Renal pelvis (tissue), 1 donor: ENCODE measurements at regions not wholly inside any gene's neighbourhood (a gene's known extent, or its start where the extent isn't known, plus 50 kb on each side); places are given as distances from the start of the nearest gene placed in this dataset.
A peak's percentile ranks its signal among the peaks of the same experiment; 100 is the strongest.
"Not testable (repeated sequence)": the region's sequence is repeated elsewhere in the genome, so short reads cannot be mapped to it uniquely, and the experiment has no call there.

Source experiments
- DNase-seq: peaks from one replicate; pipeline ENCODE4 v3.0.0-alpha.2; 2013

DNA sequence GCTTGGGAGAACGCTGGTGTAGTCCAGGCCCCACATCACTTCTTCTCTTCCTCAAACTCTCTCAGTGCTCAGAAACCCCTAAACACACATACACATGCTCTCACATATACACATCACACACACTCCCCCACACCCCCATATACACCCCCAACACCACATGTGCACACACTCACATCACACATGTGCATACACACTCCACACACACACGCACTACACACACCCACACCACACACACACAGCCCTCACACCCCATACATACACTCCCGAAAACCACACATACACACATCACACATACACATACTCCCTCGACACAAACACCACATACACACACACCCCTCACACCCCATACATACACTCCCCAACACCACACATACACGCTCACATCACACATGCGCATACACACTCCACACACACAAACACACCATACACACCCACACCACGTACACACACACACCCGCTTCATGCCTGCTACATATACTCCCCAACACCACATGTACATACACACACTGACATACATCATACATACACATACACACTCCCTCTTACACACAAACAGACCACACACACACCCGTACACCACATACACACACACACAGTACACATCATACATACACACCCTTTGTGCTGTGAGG lies 110.3 kb upstream of the TMEM170B start:
- DNase-seq: no peak

DNA sequence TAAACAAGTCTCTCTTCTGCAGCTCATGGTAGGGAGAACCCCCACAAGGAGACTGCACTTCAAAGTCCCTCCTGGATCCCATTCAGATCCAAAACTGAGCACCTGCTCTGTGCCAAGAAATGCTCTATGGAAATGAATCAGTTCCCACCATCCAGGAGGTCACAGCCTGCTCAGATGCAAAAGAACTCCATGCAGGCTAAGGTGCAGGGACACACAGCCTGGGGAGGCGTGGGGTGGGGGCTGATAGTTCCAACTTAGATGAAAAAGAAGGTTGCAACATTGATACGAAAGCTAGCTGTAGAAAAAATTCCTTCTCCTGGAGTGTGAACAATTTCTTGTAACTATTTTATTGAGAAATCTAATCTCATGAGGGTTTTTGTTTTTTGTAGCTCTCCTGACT lies 111.0 kb upstream of the TMEM170B start:
- no peak for DNase-seq

DNA sequence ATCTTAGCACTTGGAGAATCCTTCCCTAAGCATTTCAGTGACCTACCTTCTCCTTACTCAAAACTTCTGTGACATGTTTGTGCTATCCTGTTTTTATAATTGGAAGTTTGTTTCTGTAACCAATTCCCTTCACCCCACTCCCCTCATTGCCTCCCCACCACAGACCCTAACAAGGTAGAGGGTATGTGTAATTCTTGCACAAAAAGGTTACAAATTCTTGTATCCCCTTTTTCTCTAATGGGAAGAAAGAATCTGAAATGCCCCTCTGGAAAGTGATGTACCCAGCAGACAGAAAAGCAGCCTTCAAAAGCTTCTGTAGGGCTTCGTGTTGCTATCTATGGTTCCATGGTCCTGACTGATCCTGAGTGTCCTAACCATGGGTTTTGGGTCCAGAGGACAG lies 111.7 kb upstream of the TMEM170B start:
- no peak for DNase-seq

DNA sequence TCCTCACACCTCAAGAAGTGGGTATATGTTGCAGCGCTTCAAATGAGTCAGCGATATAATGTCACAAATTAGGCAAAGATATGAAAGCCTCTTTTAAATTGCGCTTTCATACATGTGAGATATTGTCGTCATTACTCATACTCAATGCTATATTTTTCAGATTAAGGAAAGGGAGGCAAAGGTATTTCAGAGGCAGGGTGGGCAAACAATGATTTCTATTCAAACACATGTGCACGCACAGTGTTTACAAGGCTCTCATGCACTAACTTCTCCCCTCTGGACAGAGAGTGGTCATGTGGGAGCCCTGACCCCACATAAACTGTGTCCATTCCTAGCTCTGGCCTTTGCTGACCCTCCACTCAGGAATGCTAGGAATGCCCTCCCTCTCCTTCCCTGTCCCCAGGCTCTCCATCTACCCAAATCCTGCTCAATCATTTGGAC lies 112.1 kb upstream of the TMEM170B start:
- DNase-seq: no peak

DNA sequence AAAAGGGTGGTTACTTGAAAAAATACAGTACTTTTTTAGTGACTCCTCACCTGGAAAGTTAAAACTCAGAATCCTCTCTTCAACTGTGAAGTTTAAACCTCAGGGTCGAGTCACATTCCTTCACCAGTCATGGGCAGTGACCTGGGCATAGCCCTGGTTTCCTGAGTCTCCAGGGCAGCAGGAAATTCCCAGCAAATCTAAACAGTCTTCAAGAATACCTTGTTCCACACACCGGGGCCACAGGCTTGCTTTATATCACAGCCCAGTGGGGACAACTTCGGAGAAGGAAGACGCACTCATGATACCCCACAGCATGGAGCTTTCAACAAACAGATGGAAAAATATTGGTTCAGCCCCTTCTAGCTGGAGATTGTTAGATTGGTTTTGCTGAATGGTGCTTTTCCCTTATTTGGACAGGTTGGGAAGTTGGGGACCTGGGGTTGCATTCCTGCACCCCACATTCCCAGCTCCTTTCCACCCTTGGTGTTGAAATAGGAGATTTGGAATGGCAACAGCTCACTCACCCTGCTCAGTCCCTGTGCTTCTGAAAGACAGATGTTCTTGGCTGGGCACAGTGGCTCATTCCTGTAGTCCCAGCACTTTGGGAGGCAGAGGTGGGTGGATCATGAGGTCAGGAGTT lies 113.0 kb upstream of the TMEM170B start:
- peak; percentile 80 for DNase-seq

DNA sequence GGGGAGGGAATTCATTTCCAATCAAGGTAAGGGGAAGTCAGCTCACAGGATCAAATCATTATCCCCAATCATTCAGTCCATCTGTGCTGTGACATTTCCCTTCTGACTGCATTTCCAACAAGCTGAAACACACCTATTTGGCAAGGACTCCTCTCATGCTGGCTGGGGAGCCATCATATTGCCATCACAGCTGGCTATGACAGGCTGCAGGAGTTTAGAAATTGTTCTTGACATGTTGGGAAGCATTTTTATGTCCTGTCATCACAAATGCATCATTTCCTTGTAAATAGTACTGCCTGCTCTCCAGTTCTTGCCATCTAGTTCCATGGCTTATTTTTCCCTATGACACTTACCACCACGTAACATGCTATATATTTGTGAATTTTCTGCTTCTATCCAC lies 113.9 kb upstream of the TMEM170B start:
- no peak for DNase-seq

DNA sequence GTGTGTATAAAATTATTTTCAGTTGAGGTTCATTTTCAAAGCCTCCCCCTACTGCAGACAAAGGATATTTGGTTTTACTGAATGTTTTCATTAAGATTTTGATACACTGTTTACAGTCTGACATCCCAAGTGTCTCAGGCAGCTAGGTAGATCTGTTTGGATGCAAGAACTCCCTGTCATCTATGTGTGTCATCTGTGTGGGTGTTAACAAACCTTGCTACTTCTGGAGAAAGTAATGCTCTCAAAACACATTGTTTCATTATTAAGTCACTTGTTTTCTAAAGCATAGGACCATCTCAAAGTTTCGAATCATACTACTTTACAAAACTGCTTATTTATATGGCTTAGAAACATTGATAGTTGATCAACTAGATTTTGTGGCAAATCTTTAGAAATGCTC lies 114.5 kb upstream of the TMEM170B start:
- no peak for DNase-seq

DNA sequence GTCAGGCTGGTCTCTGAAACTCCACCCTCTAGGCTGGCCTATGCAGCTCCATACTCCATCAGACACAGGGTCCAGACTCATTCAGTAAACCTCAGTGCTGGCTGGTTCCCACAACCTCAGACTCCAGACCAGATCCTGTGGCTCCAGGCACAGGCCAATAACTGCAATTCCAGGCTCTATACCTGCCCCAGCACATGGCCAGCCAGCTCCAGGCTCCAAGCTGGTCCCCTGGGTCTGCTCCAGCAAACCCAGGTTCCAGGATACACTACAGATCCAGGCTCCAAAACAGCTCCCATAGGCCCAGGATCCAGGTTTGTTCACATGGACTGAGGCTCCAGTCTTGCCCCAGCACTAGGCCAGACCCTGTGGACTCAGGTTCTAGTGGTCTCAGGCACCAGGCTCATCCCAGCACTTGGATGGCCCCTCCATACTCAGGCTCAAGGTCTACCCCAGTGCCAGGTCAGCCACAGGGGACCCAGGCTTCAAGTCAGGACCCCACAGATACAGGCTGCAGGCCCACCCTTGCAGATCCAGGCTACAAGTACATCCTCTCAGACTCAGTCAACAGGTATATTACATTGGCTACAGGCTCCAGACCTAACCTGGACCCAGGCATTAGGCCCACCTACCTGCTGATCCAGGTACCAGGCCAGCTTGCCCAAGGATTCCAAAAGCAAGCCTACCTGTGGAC lies 117.6 kb upstream of the TMEM170B start:
- no peak for DNase-seq

DNA sequence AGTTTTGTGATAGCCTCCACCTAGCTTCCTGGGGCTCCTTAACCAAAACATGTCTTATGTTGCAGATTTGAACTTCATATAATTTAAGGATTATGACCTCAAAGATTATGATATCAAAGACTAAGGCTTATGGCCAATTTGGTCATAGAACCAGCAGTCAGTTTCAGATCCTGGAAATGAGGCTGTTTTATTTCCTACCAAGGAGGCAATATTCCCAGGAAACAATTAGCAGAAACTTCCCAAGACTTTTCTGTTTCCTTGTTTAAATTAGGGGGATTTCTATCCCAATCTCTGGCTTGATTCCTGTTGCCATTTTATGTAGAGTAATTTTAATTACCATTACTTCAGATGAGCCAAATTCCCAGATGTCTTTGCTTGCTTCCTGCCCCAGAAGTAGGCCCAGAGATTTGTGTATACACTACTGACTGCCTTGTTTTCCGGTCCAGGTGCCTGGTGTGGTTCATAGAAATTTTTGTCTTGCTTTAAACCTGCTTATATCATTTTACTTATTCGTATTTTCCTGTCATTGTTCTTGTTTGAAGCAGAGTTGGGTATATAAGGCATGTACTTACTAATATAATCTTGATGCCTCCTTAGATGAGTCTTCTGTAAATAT lies 119.2 kb upstream of the TMEM170B start:
- no peak for DNase-seq

DNA sequence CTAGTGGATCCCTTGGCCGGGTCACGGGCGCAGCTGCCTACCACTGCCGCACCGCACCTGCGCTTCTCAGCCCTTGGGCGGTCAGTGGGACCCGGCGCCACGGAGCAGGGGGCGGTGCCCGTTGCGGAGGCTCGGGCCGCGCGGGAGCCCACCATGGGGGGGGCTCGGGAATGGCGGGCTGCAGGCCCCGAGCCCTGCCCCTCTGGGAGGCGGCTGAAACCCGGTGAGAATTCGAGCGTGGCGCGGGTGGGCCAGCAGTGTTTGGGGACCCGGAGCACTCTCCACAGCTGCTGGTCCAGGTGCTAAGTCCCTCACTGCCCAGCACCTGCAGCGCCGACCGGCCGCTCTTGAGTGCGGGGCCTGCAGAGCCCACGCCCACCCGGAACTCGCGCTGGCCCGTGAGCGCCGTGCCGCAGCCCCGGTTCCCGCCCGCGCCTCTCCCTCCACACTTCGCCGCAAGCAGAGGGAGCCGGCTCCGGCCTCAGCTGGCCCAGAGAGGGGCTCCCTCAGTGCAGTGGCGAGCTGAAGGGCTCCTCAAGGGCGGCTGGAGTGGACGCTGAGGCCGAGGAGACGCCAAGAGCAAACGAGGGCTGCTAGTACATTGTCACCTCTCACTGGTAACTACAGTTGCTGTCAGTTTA lies 120.5 kb upstream of the TMEM170B start:
- DNase-seq: no peak

DNA sequence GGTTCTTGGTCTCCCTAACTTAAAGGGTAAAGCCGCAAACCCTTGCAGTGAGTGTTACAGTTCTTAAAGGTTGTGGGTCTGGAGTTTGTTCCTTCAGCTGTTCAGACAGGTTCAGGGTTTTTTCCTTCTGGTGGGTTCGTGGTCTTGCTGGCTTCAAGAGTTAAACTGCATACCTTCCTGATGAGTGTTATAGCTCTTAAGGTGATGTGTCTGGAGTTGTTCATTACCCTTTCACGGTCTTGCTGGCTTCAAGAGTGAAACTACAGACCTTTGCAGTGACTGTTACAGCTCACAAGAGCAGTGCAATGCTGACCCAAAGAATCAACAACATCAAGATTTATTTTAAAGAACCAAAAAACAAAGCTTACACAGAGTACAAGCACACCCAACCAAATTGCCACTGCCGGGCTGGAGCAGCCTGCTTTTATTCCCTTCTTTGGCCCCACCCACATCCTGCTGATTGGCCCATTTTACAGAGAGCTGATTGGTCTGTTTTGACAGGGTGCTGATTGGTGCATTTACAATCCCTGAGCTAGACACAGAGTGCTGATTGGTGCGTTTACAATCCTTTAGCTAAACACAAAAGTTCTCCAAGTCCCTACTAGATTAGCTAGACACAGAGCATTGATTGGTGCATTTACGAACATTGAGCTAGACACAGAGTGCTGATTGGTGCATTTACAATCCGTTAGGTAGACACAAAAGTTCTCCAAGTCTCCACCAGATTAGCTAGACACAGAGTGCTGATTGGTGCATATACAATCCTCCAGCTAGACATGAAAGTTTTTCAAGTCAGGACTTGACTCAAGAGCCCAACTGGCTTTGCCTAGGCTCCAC lies 121.2 kb upstream of the TMEM170B start:
- not testable (repeated sequence) for DNase-seq

DNA sequence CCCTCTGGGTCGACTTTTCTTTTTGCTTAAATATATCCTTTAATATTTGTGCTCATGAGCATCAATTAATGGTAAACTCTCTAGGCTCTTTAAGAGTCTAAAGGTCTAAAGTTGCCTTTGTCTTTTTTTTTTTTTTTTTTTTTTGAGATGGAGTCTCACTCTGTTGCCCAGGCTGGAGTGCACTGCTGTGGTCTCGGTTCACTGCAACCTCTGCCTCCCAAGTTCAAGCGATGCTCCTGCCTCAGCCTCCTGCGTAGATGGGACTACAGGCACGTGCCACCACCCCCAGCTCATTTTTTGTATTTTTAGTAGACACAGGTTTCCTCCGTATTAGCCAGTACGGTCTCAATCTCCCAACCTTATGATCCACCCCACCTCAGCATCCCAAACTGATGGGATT lies 122.0 kb upstream of the TMEM170B start:
- DNase-seq: no peak

DNA sequence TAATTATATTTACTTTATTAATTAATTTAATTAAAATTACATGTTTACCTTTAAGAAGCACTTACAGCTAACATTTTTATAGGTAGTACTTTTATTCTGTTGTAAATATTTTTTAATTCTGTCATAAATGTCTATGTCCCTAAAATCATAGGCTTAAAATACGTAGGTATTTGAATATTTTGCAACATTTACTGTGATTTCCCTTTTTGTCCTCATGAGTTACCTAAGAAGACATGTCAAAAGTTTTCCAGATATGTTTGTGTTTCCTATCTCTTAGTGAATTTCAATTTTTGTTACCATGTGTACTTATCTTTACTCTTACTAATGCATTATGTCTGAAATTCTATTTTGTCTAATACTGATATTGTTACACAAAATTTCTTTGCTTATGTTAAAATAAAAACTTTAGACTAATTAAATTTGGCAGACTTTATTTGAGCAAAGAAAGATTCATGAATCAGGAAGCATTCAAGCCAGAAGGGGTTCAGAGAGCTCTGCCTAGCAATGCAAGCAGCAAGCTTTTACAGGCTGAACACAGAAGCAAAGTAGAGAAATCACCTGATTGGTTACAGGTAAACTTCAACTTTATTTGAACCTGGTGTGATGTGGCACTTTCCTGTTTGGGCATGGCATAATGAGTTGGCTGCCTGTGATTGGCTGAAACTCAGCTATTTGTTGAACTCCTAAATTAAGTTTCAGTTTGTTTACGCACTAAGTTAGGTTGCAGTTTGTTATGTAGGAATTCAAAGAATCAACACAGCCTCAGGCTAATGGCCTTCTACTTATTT lies 123.2 kb upstream of the TMEM170B start:
- DNase-seq: no peak

DNA sequence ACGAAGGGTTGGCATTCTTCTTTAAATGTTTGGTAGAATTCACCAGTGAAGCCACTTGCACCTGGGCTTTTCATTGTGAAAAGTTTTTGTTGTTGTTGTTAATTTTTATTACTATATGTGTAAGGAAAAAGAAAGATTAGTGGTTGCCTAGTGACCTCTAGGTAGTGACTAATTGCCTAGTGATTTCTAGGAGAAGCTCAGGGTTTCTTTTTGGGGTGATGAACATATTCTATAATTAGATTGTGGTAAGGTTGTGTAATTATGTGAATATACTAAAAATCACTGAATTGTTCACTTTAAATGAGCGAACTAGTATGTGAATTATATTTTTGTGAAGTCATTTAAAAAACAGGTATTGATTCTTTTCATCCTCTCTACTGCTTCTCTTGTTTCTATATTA lies 123.8 kb upstream of the TMEM170B start:
- no peak for DNase-seq

DNA sequence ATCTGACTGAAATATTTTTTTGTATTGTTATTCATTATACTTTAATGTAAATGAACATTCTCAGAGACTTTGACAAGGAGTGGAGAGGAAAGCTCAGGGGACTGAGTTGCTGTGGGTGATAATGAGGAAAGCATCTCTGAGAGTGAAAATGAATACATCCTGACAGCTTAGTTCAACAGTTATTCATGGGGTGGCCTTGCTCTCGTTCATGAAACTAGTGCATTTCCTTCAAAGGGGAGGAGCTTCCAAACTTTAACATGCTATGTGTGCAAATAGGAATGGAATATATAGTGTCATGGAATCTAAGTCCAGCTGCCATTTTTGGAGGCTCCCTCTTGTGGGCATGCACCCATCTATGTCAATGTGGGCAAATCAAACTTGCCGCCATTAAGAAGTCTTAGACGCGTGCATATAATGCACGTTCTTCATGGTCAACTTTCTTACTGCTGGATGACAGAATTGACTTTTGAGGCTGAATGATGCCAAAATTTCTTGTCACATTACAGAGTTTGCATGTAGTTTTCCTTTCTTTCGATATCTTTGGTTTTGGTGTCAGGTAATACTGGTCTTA lies 124.3 kb upstream of the TMEM170B start:
- no peak for DNase-seq

DNA sequence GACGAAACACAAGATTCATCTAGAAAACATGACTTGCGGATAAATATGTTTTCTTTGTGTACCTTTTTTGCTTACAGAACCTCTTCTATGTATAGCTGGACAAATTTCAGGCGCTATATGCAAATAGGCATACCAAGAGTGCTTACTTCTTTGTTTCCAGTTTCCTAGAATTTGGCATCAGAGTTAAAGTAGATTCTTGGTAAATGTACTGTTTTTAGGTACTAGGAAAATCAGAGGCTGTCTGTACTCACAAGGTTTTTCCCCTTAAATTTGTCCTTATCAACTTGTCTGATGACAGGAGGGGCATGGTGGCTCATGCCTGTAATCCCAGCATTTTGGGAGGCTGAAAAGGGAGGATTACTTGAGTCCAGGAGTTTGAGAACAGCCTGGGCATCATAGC lies 124.9 kb upstream of the TMEM170B start:
- no peak for DNase-seq

DNA sequence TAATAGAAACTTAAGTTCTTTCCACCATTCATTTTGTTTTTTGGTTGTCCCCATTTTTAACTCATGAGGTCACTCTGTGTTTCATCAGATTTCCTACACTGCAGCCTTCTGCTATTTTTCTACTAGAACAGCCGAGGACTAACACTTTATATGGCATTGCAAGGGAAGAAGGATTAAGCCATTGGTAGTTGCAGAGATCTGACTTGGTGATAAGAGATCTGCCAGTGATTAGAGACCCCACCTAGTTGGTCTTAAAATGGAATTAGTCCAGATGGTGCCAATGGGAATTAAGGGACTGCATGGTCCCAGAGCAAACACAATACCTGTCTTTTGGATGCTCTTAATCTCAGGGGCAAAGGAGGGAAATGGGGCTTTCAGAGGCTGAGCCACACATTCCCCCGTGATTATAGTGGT lies 125.5 kb upstream of the TMEM170B start:
- DNase-seq: no peak

DNA sequence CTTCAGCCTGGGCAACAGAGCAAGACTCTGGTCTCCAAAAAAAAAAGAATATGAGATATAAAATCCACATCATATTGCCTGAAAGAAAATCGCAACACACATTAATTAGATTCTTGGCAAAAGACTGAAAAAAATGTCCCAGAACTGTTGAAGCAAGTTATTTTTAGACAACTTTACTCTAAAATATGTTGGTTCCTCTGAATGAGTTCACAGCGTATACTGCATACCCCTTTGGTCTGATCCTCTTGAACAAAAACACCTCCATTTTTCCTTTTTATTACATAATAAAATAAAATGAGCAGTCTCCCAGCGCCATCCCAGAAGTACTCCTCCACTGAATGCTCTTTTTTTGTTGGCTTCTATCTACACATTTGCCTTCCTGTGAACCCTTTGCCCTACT lies 126.0 kb upstream of the TMEM170B start:
- DNase-seq: no peak

DNA sequence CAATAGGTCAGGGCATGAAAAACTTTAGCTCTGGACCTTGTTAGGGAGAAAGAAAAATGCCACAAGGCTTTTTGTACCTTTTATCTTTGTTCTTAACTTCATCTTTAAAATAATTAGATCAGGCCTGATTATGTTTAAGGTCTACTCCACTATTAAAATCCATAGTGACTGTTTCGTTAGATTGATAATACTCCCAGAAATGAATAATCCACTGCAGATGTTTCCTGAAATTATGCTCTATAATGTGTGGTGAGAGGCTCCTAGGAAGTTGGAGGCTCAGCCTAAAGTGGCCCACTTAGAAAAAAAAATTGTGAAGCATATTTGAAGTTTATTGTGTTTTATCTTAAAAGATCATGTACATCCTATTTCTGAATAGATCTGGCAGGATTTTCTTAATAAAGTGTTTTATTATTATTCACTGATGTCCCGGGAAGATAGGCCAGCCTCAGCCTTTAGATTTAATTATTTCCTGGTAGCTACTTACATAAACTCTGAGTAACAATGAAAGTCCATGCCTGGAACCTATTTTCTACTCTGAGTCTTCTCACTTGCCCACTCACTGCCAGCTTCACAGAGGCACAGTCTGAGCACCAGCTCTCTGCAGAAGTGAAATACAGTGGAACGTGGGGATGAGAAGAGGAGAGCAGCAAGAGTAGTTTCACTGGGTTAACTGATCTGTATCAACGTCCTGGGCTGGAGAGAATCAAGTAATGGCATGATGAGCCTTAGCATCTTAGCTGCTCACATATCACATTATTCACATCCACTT lies 126.8 kb upstream of the TMEM170B start:
- no peak for DNase-seq

DNA sequence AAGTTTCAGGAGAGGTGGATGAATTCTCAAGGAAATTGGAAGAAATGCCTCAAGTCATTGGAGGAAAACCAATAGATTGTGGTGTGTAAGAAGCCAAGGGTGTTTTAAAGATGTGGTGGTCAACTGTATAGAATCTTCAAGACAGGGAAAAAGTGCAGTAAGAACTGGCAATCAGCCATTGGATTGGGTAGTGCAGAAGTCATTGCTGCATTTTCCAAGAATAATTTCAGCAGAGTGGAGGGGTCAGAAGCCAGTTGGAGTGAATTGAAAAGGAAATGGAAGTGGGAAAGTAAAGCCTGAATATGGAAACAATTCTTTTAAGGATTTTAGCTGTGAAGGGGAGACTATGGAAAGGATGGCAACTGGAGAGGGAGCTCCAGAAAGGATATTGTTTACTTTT lies 128.2 kb upstream of the TMEM170B start:
- no peak for DNase-seq
